Left renal pelvis (tissue), 4 donors: ENCODE measurements at regions not wholly inside any gene's neighbourhood (a gene's known extent, or its start where the extent isn't known, plus 50 kb on each side); places are given as distances from the start of the nearest gene placed in this dataset.
A peak's percentile ranks its signal among the peaks of the same experiment; 100 is the strongest.

ENCODE experiments used
- DNase-seq, 4 donors: peaks; one replicate each; pipeline ENCODE4 v3.0.0-alpha.2; 2013; ENCODE audit warnings: low read depth in 4 of 4, low spot score in 3 of 4

DNA sequence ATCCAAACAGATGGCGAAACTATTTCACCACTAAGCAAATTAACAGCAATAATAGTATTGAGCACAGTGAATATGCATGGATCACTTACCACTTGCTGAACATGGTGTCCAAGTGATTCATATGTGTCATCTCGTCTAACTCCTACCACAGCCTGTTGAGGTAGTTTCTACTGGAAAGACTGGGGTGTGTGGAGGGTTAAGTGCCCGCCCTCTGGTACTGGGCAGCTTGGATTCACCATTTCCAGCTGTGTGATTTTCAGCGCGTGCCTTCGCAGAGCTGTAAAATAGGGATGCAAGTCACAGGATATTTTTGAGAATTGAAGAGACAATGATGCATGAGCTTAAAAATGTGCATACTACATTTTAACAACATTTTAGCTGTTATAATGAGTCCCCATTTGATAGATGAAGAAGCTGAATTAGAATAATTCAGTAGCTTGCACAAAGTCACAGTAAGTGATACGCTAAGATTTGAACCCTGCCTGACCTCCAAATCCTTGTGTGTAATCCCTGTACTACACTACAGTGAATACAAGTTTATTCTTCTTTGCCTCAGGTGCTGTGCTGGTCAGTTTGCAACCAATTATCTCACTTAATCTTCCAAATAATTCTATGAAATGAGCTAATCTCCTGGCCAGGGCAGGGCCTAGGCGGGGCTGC is 75.2 kb upstream of the SIX2 start:
- DNase-seq = no peak

- DNase-seq = no peak
Measured at GRCh38 chr2:45083175-45083574, 73.9 kb upstream of the SIX2 start.

- no peak for DNase-seq
Measured at GRCh38 chr2:45074713-45075112, 65.5 kb upstream of the SIX2 start.

- no peak for DNase-seq
Measured at GRCh38 chr2:45072862-45073237, 63.6 kb upstream of the SIX2 start.

DNA sequence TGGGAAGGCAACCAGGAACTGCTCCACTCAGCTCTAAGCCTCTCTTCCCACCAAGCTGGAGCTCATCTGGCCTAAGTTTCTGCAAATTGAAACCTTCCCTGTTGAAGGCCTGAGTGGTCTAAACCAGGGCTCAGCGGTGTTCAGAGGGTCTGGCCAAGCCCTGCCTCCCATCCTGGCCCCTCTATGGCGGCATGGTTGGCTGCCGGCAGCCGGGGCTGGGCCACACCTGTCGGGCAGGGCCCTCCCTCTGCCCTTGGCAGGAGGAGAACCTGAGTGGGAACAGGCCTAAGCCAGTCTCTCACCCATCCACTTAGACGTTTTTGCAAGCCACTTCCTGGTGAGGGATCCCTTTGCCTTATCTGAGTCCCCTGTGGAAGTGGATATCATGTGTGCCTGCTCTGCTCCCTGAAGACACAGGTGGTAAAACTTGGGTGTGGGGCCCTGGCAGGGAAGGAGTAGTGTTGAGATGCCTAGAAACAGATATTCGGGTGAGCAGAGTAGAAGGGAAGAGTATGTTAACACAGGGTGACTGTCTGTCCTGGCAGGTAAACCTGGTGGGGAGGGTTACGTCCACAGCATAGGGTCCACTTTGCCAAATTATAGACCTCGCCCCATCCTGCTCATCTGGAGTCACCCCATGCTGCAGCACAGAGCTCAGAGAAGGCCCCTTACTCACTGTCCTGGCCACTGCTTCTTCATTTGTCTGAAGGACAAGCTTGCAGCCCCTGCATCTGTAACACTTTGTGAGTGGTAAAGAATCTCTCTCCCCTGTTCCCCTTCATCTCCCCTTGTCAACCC is 63.0 kb upstream of the SIX2 start:
- DNase-seq = no peak

DNA sequence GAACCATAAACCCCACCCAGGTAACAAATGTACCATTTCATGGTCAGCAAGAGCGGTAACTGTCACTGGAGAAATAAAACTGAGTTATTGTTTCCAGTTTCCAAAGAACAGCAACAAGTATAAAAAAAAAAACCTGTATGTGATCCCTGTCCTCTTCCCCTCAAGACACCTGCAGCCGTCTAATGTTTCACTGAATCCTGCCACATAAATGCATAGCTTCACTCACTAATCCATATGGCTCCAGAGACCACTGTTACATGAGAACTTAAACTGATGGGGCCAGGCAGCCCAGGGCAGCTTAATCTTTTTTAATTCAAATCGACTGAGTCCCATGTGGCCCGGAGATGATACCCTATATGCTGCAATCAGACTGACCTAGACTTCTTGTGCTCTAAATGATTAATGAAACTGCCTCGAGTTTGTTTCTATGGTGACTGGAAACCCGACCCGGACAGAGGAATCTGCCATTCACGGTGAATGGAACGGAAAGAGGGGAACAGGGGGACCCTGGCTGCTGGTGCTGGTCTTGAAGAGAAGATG is 60.9 kb upstream of the SIX2 start:
- peak; percentile 42 to 78 (median 54) for DNase-seq

DNA sequence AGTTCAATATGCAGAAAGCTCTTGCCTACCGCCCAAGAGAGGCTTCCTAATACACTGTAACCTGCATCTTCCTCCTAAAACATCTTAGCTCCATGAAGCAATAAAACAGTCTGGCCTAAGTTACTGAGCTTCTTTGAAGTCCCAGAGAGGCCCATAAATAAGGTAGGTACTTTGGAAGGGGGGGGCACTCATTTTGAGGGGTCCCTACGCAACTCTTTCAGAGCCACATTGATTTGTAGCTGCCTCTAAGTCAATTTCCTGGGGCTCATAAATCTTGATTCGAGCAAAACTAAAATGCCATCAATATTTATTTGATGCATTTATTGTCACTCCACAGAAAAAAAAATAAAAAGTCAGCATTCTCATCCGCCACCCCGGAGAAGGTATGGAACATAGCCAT is 60.4 kb upstream of the SIX2 start:
- peak; percentile 22 to 68 (median 49) for DNase-seq

- no peak for DNase-seq
Measured at GRCh38 chr2:45068571-45069140, 59.4 kb upstream of the SIX2 start.

DNA sequence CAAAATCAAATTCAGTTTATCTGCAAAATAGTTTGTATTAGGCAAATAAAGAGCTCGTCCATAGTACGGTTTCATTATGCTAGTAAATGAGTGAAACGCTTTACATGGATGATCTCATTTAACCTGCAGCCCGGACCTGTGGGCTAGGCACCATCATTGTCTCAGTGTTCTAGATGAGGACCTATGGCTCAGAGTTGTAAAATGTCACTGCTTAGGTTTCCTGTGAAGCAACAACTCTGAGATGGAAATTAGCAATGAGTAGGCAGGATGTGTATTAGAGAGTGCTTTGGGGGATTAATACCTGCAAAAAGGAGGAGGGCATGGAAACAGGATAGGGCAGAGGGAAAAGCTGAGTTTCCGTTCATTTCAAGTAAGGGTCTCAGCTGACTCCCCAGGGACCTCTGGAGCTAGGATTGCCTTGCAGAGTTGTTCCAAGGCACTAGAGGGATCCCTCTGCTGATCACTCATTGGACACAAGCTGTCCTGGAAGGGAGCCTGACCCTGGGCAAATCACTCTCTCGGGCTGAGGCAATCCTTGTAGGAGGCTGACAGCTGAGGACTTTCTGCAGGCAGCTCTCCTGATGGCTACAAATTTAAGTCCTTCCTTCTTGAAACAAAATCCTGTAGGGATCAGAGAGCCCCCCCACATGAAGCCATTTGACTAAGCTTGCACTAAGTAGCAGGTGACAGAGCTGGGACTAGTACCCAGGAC is 58.8 kb upstream of the SIX2 start:
- peak in 3 of 4 donors; percentile 29 to 63 (median 49) for DNase-seq
